Activated gamma-delta T cell treated with Interleukin-2 at 50 U/mL for 16 hours (primary cell): ENCODE measurements at regions not wholly inside any gene's neighbourhood (a gene's known extent, or its start where the extent isn't known, plus 50 kb on each side); places are given as distances from the start of the nearest gene placed in this dataset.
"Not testable (repeated sequence)": the region's sequence is repeated elsewhere in the genome, so short reads cannot be mapped to it uniquely, and the experiment has no call there.

Experiments
- DNase-seq: peaks from one replicate; pipeline ENCODE4 v3.0.0-alpha.2; 2020

DNA sequence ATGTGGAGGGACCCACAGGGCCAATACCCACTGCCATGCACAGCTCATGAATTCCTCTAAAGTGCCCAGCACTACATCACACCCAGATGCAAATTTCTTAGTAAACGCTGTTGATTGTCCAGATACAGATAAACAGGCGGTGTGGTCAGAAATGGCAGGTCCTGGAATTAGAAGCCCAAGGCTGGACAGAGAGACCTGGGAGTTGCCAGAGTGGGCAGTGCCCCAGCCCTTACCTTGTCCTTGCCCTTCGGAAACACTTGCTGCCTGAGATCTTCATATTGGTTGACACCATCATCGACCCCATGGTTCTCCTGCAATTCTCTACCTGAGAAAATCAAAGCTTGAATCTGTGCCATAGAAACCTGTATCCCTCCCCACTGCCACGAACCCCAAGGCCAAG lies 149.3 kb upstream of the ETV3 start:
- DNase-seq = no peak

DNA sequence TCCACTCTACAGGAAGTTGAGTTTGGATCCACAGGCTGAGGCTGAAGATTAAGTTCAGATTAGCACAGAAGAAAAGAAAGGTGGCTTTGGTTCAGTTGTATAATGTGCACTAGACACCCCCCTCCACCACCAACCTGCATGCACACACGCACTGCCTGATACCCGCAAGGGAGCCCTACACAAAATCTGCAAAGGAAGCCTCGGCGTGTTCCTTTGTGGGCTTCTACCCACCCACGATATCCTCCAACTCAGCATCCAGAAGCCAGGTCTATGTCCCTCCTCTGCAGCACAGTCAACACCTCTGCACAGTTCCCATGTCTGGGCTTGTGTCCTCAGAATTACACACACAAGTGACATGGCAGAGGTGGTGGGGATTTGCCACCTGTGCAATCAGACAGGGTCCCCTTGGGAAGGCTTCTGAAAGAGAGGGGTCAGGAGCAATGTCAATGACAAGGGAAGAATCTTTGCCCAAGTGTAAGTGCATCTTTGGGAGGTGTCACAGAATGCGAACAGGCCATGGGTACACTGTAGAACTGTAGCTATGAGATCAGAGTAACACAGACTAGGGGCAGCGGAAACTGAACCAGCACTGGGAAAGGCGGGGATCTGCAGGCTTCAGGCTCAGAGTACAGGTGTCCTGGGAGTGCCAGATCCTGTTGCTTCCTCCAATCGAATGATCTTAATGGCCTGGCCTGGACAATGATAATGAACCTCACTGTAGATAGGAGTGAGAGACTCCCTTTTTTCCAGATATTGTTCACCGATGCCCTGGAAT lies 148.6 kb upstream of the ETV3 start:
- no peak for DNase-seq

DNA sequence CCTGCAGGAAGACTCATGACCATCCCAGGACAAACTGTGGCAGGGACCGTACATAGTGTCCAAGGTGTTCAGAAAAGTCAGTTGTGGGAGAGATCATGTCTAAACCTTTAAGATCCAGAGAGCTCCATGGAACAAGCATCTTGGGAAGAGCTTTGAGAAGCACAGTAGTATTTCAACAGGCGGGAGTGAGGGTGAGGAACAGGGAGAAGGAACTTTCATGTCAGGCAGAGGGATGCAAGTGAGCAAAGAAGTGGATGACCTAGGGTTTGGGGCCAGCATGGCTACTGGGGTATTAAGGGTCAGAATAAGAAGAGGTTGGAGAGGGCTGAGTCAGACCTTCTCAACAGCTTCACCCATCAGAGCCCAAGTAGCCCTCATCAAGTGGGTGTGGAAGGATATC lies 147.9 kb upstream of the ETV3 start:
- DNase-seq = no peak

DNA sequence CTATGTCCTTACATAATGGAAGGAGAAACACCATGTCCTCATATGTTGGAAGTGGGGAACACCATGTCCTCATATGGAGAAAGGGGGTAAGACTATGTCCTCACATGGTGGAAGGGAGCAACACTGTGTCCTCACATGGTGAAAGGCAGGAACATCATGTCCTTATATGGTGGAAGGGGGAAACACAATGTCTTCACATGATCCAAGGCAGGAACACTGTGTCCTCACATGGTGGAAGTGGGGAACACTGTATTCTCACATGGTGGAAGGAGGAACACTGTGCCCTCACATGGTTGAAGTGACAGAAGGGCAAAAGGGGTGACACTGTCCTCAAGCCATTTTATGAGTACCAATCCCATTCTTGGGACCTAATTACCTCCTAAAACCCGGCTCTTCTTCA lies 146.3 kb upstream of the ETV3 start:
- no peak for DNase-seq

DNA sequence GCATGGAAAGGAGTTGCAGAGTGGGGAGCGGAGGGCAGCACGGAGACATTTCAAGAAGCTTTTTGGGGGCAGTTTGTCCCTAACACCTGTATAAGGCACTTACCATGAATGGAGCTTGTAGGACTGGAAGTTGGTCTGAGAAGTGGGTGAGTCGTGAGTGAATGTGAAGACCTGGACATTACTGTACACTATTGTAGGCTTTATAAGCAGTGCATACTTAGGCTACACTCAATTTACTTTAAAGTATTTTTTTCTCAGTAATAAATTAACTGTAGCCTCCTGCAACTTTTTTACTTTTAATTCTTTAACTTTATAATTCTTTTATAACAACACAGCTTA lies 141.6 kb upstream of the ETV3 start:
- no peak for DNase-seq

DNA sequence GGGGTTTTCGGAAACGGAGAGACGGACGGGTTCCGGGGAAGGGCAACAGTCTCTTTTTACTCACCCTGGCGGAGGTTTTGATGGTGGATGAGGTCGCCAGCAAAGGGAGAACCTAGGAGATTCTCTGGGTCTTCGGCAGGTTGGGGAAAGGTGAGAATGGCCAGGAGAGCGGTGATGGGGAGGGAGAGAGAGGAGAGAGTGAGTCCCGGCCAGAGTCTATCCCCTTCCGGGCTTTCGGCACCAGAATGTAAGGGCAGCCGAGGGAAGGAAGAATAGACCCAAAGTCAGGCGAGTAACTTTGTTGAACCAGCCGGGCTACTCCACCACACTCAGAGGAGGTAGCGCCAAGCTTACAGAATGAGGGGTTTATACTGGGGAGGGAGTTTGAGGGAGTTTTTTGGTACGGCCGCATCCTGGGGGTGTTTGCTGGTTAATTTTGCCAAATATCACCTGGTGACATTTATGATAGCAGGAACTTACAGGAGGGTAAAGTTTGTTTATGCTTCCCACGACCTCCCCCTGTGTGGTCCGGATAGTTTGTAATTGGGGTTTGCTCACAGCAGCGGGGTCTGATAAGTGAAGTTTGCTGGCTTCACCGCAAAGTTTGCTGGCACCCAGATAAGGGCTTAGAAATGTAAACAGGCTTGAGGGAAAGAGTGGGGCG lies 141.1 kb upstream of the ETV3 start:
- DNase-seq = no peak

GRCh38 chr1:157278383-157279137 lies 140.4 kb upstream of the ETV3 start:
- no peak for DNase-seq

DNA sequence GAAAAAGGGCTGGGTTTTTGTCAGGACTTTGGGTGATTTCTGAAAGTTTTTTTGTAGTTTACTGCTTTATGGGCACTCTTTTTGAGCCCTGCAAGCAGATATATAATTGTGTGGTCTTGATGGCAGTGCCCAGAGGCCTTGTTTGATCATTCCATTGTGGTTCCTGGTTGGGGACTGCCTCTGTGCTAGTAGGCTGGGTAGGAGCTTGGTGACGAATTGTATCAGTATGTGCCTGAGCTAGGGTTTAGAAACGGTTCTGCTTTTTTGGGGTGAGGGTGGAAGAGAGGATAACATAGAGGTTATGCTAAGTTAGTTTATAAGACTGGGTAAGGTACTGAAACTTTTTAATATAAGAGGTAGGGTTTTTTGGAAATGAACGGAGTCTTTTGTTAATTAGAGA lies 139.7 kb upstream of the ETV3 start:
- no peak for DNase-seq

DNA sequence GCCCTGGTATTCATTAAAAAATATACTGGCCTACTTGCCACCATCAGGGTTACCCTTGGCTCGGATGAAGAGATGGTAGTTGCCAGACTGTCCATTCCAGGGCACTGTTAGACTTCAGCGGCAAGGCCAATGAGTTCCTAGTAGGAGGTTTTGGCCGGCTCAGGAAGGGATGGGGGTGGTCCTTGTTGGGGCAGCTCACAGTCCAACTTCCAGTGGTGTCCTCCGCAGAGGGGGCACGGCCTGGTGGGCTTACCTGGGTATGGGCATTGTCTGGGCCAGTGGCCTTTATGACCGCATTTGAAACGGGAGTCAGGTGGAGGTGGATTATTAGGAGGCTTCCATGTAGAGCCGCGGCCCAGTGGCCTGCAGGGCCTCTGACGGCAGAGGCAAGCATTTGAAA lies 139.1 kb upstream of the ETV3 start:
- no peak for DNase-seq

DNA sequence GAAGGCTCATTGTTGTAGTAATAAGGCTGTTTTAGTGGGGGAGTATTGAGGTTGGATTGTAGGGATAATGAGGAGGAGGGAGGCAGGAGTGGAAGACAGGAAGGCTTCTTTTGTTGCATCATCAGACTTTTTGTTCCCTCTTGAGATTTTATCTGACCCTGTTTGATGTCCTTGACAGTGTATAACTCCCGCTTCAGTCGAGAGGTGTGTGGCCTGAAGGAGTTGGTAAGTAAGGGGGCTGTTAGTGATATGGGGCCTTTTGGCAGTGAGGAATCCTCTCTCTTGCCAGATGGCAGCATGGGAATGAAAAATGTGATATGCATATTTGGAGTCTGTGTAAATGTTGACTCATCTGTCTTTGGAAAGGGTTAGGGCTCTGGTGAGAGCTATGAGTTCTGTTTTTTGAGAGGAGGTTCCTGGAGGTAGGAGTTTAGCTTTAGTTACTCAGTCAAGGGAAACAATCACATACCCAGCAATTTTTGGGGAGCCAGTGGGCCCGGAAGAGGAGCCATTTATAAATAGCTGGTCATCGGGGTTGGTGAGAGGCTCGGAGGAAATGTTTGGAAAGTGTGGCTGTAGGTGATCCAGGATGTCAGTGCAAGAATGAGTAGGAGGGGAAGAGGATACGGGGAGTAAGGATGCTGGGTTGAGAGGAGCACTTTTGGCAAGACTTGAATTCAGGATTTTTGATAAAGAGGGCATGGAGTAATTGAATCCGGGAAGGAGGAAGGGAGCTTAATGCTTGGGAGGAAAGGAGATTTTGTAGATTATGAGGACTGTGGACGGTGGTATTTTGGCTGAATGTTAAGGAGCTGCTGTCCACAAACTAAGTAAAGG lies 136.7 kb upstream of the ETV3 start:
- no peak for DNase-seq

GRCh38 chr1:157272729-157273524 lies 134.7 kb upstream of the ETV3 start:
- no peak for DNase-seq

GRCh38 chr1:157272264-157272663 lies 134.1 kb upstream of the ETV3 start:
- DNase-seq = no peak

DNA sequence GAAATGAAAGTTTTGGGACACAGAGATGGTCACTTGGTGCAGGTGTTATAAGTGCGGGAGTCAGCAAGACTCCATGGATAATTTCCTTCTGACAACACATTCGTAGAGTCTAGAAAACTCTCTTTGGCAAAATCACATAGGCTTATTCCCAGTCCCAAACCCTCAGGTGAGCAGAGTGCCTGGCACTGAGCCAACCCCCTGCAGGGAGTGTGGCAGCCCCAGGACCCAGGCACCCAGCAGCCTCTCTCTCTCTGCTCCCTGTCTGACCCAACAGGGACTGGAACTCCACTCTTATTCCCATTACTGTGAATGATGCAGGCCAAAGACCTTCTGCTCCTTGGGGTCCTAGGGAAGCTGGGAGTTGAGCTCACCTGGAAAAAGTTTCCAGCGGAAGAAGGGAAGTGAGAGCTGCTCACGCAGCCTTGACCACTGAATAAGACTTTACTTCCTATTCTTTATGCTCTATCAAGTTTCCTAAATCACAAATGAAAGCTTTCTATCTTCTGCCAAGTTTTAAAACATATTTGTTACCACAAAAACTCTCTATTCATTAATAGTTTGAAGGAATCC lies 132.6 kb upstream of the ETV3 start:
- no peak for DNase-seq

DNA sequence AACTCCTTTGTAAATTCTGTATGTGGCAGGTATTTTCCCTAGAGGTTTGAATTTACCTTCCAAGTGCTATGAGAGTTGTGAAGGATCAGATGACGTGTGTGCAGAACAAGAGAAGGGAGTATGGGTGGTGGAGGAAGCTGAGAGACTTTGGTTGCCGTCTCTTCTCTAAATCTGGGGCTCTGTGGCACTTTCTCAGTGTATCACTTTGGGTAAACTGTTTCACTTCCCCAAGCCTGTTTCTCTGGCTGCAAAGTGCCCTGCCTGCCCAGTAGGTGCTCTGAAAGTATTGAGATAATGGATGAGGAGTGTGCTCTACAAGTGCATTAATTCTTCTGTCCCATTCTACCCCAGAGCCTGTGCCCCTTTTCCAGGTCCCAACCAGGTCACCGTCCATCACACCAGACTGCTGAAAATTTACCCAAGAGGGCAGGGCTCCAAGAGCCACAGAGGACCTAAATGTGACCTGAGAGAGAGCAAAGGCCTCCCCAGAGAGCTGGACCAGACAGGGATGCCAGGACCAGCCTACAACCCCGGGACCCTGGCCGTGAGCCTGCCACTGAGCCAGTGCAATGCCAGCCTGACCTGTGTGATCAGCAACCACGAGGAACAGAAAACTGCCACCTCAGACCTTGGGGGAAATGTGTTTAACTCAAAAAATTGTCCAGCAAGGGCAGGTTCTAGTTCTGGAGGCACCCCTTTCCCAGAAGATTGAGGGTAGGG lies 131.6 kb upstream of the ETV3 start:
- DNase-seq = no peak

DNA sequence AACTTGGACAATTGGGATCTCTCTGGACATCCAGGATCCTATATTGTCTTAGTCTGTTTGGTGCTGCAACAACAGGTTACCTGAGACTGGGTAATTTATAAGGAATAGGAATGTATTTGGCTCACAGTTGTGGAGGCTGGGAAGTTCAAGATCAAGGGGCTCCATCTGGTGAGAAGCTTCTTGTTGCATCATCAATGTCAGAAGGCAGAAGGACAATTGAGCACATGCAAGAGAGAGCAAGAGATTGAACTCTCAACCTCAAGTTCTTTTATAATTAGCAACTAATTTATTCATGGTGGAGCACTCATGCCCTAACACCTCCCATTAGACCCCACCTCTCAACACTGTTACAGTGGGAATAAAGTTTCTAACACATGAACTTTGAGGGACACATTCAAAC lies 124.7 kb upstream of the ETV3 start:
- no peak for DNase-seq

DNA sequence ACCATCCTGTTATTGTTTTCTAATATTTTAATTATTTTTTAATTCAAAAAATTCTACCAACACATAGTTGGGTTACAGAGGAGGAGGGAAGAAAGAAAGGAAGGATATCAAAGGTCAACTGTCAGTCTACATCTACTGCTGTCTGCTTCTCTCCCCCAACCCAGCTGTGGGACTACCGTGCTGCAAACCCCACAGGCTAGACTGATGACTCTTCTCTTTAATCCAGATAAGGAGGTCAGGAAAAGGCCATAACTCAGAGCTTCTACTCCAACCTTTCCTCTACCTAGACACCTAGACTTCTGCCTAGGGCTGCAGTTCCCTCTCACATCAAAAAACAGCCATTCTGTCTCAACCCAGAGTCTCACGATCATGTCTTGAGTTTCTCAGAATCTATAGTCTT lies 124.2 kb upstream of the ETV3 start:
- DNase-seq = no peak

DNA sequence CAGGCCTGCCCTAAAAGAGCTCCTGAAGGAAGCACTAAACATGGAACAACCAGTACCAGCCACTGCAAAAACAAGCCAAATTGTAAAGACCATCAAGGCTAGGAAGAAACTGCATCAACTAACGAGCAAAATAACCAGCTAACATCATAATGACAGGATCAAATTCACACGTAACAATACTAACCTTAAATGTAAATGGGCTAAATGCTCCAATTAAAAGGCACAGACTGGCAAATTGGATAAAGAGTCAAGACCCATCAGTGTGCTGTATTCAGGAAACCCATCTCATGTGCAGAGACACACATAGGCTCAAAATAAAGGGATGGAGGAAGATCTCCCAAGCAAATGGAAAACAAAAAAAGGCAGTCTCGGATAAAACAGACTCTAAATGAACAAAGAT lies 117.7 kb upstream of the ETV3 start:
- not testable (repeated sequence) for DNase-seq

- DNase-seq = not testable (repeated sequence)
Measured at GRCh38 chr1:157254183-157254582, 116.0 kb upstream of the ETV3 start.

- DNase-seq = no peak
Measured at GRCh38 chr1:157252473-157252872, 114.3 kb upstream of the ETV3 start.

DNA sequence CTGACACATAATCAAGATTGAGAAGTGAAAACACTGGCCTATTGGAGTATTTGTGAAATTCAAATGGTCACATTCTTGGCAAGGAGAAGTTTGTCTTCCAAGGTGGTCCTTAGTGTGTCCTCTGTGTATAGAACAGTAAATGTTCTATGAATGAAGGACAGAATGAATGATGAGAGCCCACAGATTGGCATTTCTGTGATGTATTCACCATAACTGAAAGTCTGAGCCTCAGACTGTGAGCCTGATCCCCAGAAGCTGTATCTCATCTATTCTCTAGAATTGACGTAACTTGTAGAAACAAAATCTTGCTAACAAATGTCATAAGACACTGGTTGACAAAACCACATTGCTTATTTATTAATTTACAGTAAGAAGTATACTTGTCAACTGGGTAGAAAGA lies 111.5 kb upstream of the ETV3 start:
- DNase-seq = no peak

- DNase-seq = no peak
Measured at GRCh38 chr1:157249326-157249725, 111.1 kb upstream of the ETV3 start.

DNA sequence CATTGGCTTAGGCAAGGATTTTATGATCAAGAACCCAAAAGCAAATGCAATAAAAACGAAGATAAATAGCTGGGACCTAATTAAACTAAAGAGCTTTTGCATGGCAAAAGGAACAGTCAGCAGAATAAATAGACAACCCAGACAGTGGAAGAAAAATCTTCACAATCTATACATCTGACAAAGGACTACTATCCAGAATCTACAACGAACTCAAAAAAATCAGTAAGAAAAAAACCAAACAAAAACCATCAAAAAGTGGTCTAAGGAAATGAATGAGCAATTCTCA lies 109.5 kb upstream of the ETV3 start:
- not testable (repeated sequence) for DNase-seq
